ENCODE measurements at regions not wholly inside any gene's neighbourhood (a gene's known extent, or its start where the extent isn't known, plus 50 kb on each side); places are given as distances from the start of the nearest gene placed in this dataset.

DNA sequence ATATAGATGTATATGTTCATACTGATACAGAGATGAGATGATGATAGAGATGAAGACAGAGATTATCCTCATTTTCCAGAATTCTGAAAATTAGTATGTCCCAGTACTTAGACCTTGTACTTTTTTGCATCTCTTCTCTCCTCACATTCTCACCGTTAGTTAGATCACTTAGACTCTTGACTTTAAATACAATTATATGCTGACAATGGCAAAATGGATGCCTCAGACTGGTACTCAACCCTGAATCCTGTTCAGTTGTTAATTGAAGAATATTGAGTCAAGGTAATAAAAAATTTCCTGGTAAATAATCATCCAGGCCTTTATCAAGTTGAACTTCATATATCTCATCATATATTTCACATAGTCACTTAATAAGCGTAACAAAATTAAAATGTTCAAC, 505.4 kb downstream of the EFNA5 start:
- TF ChIP-seq, protein P1, sequence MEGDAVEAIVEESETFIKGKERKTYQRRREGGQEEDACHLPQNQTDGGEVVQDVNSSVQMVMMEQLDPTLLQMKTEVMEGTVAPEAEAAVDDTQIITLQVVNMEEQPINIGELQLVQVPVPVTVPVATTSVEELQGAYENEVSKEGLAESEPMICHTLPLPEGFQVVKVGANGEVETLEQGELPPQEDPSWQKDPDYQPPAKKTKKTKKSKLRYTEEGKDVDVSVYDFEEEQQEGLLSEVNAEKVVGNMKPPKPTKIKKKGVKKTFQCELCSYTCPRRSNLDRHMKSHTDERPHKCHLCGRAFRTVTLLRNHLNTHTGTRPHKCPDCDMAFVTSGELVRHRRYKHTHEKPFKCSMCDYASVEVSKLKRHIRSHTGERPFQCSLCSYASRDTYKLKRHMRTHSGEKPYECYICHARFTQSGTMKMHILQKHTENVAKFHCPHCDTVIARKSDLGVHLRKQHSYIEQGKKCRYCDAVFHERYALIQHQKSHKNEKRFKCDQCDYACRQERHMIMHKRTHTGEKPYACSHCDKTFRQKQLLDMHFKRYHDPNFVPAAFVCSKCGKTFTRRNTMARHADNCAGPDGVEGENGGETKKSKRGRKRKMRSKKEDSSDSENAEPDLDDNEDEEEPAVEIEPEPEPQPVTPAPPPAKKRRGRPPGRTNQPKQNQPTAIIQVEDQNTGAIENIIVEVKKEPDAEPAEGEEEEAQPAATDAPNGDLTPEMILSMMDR (IDR thresholded peaks at IDR 0.05; ENCODE audit: low read length), result no peak
- no peak for TF ChIP-seq EZH2 (IDR thresholded peaks at IDR 0.05; ENCODE audit: borderline replicate concordance, low read length)
